EL (cell line): ENCODE measurements at regions not wholly inside any gene's neighbourhood (a gene's known extent, or its start where the extent isn't known, plus 50 kb on each side); places are given as distances from the start of the nearest gene placed in this dataset.
"Not testable (repeated sequence)": the region's sequence is repeated elsewhere in the genome, so short reads cannot be mapped to it uniquely, and the experiment has no call there.

Experiments used
- DNase-seq: peaks from one replicate; pipeline ENCODE4 v3.0.0-alpha.2; 2016

DNA sequence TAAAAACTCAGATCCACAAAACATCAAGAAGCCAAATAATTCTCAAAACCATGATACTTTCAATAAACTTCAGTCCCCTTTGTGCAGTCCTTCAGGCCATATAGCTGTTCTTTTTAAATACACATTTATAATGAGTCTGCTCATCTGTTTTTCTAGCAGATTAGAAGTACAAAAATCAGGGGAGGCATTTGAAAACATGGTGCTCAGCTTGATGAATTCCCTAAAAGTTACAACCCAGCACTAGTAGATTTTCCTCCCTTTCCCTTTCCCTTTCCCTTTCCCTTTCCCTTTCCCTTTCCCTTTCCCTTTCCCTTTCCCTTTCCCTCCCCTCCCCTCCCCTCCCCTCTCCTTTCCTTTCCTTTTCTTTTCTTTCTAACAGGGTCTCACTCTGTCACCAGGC is 884.6 kb upstream of the AMELY start:
- DNase-seq = no peak

- DNase-seq = peak; percentile 67
Observed at GRCh38 chrY:7794441-7794840, 882.9 kb upstream of the AMELY start.

DNA sequence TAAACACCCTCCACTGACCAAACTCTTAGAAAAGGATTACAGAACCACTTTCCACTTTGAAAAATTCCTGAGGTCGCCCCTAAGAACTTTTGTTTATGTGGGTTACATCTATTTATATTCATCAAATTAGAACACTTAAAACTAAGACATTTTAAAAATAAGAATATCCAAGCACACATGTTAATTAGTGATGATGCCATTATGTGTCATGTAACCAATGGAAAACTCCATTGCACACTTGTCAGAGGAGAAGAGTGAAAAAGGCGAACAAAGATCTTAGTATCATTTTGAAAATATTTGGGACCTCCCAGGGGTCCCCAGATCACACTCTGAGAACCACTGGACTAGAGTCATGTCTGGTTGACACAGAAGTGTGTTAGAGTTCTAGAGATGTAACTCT is 882.4 kb upstream of the AMELY start:
- DNase-seq = peak; percentile 6

DNA sequence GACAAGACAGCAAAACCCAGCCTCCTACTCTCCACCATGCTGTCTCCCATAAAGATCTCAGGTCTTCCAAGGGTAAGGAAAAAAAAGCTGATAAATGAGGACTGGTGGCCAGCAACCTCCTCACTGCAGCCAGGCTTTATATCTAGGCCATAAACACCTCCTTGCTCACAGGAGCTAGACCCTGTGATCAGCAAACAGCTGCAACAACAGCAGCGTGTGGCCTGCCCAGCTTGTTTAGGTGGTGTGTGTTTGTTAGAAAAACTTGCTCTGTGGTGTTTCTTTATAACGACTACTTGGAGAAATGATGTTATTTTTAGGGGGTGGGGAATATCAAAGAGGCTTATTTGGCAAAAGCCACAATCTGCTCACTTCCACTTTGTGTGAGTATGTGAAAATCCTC is 880.9 kb upstream of the AMELY start:
- DNase-seq = no peak

DNA sequence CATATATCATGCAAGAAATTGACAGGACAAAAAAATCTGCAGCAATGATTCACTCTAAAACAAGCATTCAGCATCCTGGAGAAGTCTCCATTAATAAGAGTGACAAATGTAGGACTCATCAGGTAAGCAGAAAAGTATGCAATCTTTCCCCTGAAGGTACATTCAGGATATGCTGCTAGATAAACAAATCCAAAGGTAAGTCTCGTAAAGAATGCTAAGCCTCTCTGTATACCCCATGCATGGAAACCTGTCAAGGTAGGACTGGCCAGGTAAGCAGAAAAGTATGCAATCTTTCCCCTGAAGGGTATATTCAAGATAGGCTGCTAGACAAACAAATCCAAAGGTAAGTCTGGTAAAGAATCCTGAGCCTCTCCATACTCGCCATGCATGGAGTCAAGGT is 869.9 kb upstream of the AMELY start:
- no peak for DNase-seq

DNA sequence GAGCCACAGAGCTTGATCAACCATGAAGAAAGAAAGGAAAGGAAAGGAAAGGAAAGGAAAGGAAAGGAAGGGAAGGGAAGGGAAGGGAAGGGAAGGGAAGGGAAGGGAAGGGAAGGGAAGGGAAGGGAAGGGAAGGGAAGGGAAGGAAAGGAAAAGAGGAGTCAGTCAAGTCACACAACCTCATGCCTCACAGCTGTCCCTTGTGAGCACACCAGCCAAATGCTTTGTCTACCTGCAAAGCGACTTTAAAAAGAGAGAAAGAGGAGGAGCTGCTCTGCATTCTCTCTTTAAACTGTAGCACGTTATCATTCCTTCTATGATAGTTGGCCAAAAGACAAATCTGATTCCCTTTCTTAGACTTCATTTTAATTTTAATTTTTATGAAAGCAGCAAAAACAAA is 863.9 kb upstream of the AMELY start:
- DNase-seq = not testable (repeated sequence)

DNA sequence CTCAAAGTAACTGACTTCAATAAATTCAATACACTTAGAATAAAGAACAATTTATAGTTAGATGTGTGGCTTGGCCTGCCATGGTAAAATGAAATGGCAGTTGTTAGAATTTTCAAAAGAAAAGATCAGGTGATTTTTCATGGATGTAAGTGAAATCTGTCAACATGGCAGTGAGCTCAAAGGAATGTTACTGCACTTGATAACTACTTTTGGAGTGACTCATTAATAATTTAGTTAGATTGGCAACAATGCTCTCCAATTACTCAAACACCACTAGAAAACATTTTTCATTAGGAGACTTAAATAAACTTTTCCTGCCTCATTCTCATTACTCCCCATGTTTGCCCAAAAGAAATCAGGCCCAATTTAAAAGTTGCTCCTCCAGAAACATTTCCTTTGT is 860.2 kb upstream of the AMELY start:
- DNase-seq = no peak

GRCh38 chrY:7769790-7770375 is 858.3 kb upstream of the AMELY start:
- DNase-seq = peak; percentile 2

DNA sequence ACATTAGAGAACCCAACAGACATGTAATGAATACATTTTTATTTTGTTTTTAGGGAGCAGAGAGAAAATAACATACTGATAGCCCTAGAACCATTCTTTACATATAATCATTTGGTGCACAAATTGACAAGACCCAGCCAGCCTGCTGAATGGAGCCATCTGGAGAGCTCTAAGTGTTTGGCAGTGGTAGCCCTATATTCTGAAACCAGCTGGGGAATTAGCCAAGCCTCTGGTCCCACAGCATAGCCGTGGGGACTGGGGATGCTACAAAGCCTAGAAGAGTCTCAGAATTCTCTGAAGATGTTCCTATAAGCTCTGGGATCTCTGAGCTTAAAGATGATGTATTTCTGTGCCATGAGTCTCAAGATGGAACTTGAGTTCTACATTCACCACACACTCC is 857.3 kb upstream of the AMELY start:
- no peak for DNase-seq

DNA sequence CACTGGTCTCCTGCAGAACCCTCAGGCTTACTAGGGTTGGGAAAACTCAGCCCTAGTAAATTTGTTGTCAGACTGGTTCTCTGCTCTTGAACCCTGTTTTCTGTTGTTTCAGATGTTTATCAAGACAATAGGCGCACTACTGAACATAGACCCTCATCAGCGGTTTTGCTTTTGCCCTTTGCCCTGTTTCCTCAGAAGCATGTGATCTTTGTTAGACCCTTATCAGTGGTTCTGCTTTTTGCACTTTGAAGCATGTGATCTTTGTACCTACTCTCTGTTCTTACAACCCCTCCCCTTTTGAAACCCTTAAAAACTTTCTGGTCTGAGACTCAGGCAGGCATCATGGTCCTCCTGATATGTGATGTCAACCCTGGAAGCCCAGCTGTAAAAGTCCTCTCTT is 842.2 kb upstream of the AMELY start:
- no peak for DNase-seq

GRCh38 chrY:7746781-7747180 is 835.2 kb upstream of the AMELY start:
- DNase-seq = no peak

- DNase-seq = no peak
Observed at GRCh38 chrY:7745581-7745901, 834.0 kb upstream of the AMELY start.

DNA sequence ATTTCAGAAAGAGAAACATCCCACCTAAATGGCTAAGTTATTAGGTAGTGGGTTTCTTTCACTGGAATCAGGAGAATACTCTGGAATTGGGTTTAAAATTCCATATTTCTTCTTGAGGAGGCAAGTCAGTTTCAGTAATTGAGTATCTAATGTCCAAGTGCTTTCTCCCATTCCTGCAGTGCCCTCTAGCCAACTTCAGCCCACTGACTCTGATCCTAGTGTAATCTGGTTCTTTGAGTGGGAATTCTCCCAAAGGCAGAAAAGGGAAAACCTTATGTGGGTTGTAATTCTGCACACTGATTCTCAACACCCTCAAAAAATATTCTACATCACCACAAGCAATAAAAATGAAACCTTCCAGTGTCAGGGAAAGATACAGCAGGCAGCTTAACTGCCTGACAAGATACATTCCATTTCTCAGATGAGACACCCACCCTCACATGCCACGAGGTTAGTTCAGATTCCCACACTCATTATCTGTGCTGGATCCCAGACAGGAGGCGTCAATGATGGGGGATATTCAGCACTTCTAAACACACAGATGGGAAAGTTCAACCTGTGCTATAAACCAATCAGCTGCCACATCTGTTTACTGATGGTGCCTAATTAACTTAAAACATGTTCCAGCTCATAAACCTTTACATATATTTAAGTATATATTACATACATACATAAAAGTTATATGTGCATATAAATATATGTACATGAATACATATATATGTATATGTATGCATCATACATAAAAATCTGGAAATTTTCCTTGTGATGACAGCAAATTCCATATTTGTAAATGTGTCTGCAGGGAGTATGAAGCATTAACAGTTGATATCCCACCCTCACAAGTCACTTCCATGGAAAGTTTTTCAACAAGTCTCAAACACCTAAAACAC is 833.4 kb upstream of the AMELY start:
- DNase-seq = peak; percentile 6

DNA sequence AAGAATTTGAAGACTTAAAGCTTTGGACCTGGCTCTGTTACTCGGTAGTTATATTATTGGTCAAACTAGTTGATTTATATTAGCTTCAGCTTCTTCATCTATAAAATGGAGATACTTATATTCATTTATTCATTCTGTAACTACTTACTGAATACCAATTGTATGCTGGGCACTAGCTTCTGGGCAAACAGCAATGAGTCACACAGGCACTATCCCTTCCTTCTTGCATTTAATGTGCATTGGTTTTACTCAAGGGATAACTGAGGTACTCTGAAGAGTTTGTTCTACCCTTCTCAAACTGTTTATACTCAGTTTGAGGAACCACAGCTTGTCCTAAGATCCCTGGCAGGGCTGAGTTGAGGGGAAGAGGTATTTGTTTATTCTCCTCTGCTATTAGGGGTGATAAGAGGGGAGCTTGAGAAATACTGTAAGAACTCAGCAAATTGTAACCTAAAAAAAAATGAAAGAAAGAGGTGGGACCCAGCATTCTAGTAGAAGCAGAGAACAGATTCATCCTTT is 825.4 kb upstream of the AMELY start:
- no peak for DNase-seq

DNA sequence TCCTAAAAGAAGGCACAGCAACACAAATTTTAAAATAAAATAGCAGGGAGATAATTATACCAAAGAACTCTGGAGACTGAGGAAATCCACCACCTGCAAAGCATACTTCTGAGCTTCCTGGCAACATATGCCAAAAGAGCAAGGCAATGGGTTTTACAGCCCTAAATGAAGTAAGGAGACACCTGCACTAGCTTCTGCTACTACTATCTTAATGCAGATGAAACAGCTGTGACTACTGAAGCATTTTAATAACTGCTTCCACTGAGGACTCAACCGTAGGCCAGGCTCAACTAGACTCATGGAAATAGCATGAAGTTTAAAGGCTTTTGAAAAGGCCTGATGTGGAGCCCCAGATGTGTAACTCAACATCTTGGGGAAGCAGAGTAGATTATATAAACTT is 820.1 kb upstream of the AMELY start:
- no peak for DNase-seq

DNA sequence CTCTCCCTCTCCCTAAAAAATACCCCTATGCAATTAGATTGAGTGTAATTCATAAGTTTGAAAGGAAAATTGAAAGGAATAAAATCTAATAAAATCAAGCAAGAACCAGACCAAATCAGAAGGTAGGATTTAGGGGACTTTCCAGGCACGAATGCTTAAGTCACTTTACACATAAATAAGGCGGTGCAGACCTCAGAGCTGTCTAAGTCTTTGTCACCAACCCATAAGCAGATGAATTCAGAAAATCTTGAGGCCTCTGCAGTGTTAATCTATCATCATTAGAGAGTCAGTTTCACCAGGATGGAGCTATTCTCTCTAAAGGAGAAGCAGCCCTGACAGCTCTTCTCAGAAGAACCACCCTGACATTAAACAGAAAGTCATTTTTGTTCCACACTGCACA is 819.1 kb upstream of the AMELY start:
- no peak for DNase-seq

- DNase-seq = no peak
Observed at GRCh38 chrY:7730071-7730470, 818.5 kb upstream of the AMELY start.

GRCh38 chrY:7729318-7730011 is 817.9 kb upstream of the AMELY start:
- peak; percentile 56 for DNase-seq

DNA sequence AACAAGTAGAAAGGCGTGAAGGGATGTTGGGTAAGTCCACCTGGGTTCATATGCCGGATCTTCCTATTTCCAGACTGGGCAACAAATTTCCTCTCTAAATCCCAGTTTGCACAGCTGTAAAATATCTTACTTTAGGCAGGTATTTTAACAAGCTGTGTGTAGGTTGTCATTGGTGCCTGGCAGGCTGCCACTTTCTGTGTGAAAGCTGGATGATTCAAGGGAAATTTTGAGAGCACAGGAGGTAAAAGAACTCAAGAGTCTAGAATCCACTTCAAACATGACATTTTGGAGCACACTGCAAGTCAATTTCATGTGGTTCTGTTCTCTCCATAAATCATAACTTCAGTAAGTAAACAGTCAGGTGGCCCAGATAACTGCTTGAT is 817.4 kb upstream of the AMELY start:
- peak; percentile 23 for DNase-seq

- no peak for DNase-seq
Observed at GRCh38 chrY:7725791-7726460, 814.4 kb upstream of the AMELY start.

GRCh38 chrY:7723991-7724632 is 812.6 kb upstream of the AMELY start:
- DNase-seq = no peak

DNA sequence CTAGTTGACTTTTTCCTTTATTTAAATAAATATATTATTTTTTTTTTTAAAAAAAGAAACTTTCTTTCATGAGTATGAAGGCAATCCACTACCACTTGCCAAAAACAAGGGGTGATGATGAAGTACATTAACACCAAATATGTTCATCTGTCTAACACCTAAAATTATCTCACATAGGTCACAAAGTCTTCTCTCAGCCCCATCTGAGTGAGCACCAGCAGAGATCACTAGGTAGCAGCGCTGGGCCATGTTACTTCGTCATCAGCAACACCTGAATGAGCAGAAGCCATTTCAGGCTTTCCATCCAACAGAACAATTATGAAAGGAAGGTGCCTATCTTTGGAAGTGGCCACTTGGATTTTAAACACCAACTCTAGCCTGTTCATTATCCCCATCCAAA is 811.6 kb upstream of the AMELY start:
- no peak for DNase-seq

DNA sequence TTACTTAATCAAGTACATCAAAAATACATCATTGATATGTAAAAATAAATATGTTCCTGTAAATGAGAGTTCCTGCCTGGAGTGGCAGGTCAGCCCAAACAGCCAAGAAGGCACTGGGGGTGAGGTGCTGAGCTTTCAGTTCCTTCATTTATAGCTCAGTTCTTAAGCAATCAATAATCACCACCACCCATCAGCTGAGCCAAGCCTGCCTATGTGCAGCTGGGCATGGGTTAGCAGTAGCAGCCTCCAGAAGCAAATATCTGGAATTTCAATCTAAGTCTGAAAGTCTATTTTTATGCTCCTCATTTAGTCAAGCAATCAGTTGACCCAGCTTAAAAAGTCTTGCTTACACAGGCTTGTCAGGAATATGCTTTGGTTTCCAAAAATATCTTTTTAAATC is 811.0 kb upstream of the AMELY start:
- no peak for DNase-seq
